ENCODE measurements at regions not wholly inside any gene's neighbourhood (a gene's known extent, or its start where the extent isn't known, plus 50 kb on each side); places are given as distances from the start of the nearest gene placed in this dataset.

- peaks cover 70% of the 10 kb centered on the region for H3K9me3 Mint-ChIP-seq
- H3K27ac Mint-ChIP-seq, result no peak overlapping the region
- no peak overlapping the region for H3K4me3 Mint-ChIP-seq
- no peaks in the 10 kb centered on the region for H3K4me1 Mint-ChIP-seq
- H3K27me3 Mint-ChIP-seq (ENCODE audit: low read depth), result no peaks in the 10 kb centered on the region
- H3K36me3 Mint-ChIP-seq (ENCODE audit: low read depth), result peaks cover 3% of the 10 kb centered on the region
- no peak for TF ChIP-seq CTCF (IDR thresholded peaks at IDR 0.05; ENCODE audit: unreplicated experiment in 3 of 3)
These were observed 111.1 kb upstream of the PEG3 start for GRCh38 chr19:56951672-56952071.

- H3K9me3 Mint-ChIP-seq, result peaks cover 71% of the 10 kb centered on the region
- TF ChIP-seq CTCF (IDR thresholded peaks at IDR 0.05; ENCODE audit: unreplicated experiment in 3 of 3), result no peak
- H3K36me3 Mint-ChIP-seq (ENCODE audit: low read depth), result peaks cover 3% of the 10 kb centered on the region
- H3K27me3 Mint-ChIP-seq (ENCODE audit: low read depth), result no peaks in the 10 kb centered on the region
- H3K4me3 Mint-ChIP-seq, result no peak overlapping the region
- no peak overlapping the region for H3K27ac Mint-ChIP-seq
- no peaks in the 10 kb centered on the region for H3K4me1 Mint-ChIP-seq
These were observed 112.9 kb upstream of the PEG3 start for GRCh38 chr19:56953470-56953869.

- Mint-ChIP-seq H3K36me3 (ENCODE audit: low read depth) (no peaks in the 10 kb centered on the region), H3K27me3 (ENCODE audit: low read depth) (no peaks in the 10 kb centered on the region), H3K4me3 (no peak overlapping the region), H3K27ac (no peak overlapping the region), H3K9me3 (peaks cover 72% of the 10 kb centered on the region), H3K4me1 (no peaks in the 10 kb centered on the region)
- TF ChIP-seq CTCF (IDR thresholded peaks at IDR 0.05; ENCODE audit: unreplicated experiment in 3 of 3), result no peak
These were observed 115.2 kb upstream of the PEG3 start for GRCh38 chr19:56955637-56956216.

- TF ChIP-seq CTCF (IDR thresholded peaks at IDR 0.05; ENCODE audit: unreplicated experiment in 3 of 3), result no peak
- no peak overlapping the region for H3K27ac Mint-ChIP-seq
- H3K27me3 Mint-ChIP-seq (ENCODE audit: low read depth), result no peaks in the 10 kb centered on the region
- no peak overlapping the region for H3K4me3 Mint-ChIP-seq
- H3K4me1 Mint-ChIP-seq, result no peaks in the 10 kb centered on the region
- no peaks in the 10 kb centered on the region for H3K36me3 Mint-ChIP-seq (ENCODE audit: low read depth)
- peaks cover 68% of the 10 kb centered on the region for H3K9me3 Mint-ChIP-seq
These were observed 116.1 kb upstream of the PEG3 start for GRCh38 chr19:56956503-56957226.

GRCh38 chr19:56959205-56959604 is 118.7 kb upstream of the PEG3 start:
- Mint-ChIP-seq H3K27me3 (ENCODE audit: low read depth) (no peaks in the 10 kb centered on the region), H3K9me3 (peaks cover 74% of the 10 kb centered on the region), H3K36me3 (ENCODE audit: low read depth) (peaks cover 4% of the 10 kb centered on the region), H3K4me1 (no peaks in the 10 kb centered on the region), H3K27ac (no peak overlapping the region), H3K4me3 (no peak overlapping the region)
- no peak for TF ChIP-seq CTCF (IDR thresholded peaks at IDR 0.05; ENCODE audit: unreplicated experiment in 3 of 3)
